IMR-90 (cell line): ENCODE measurements at regions not wholly inside any gene's neighbourhood (a gene's known extent, or its start where the extent isn't known, plus 50 kb on each side); places are given as distances from the start of the nearest gene placed in this dataset.

Experiments
- ATAC-seq: fragments of 200-7000 bp; cut with Tn5 transposase; 2 replicates; pipeline ENCODE4 v1.9.1; 2020; ENCODE audit warnings: low read depth, mild to moderate bottlenecking, moderate library complexity
- BruUV-seq: library from RNA; stranded (reverse); fragments of 400-500 nt; replicated peaks from 2 replicates; lab custom pipeline; 2021; lab: Mats Ljungman, UMichigan
- CTCF ChIA-PET: fragments of 300-600 bp; formaldehyde crosslinking; extraction: SDS; loops from one replicate; lab custom pipeline; 2021; ENCODE audit warnings: antibody characterized with exemption; lab: Yijun Ruan, JAX
- POLR2A ChIA-PET: fragments of 300-600 bp; sonication (Branson Sonifier 250); formaldehyde crosslinking; loops from one replicate; lab custom pipeline; 2022; ENCODE audit warnings: antibody characterized with exemption; ENCODE audit not compliant: unreplicated experiment; lab: Charles Lee
- DNase-seq: peaks from one replicate; pipeline ENCODE4 v3.0.0; 2013
- H2AFZ ChIP-seq: replicated peaks from 2 replicates; pipeline ENCODE3; 2013; ENCODE audit warnings: low read length, mild to moderate bottlenecking; ENCODE audit not compliant: poor library complexity
- H2AK5ac ChIP-seq: 2 replicates; pipeline ENCODE4 v1.6.1; 2013; ENCODE audit warnings: low read depth, low read length, inconsistent platforms
- H2AK9ac ChIP-seq: replicated peaks from 2 replicates; pipeline ENCODE3; 2013; ENCODE audit warnings: mild to moderate bottlenecking, low read depth, low read length, moderate library complexity; ENCODE audit not compliant: poor library complexity
- H2BK120ac ChIP-seq: 2 replicates; pipeline ENCODE4 v1.6.1; 2013; ENCODE audit warnings: low read depth, low read length, inconsistent platforms
- H2BK15ac ChIP-seq: 3 replicates; pipeline ENCODE4 v1.6.1; 2013; ENCODE audit warnings: low read depth, low read length, inconsistent platforms
- H2BK20ac ChIP-seq: 2 replicates; pipeline ENCODE4 v1.6.1; 2013; ENCODE audit warnings: low read depth, mild to moderate bottlenecking, inconsistent platforms, low read length, moderate library complexity
- H2BK5ac ChIP-seq: 2 replicates; pipeline ENCODE4 v1.6.1; 2013; ENCODE audit warnings: mild to moderate bottlenecking, low read depth, low read length, inconsistent platforms; ENCODE audit not compliant: poor library complexity, severe bottlenecking
- H3K14ac ChIP-seq: replicated peaks from 2 replicates; pipeline ENCODE4 v1.6.1; 2013; ENCODE audit warnings: low read depth, low read length, inconsistent platforms
- H3K18ac ChIP-seq: 2 replicates; pipeline ENCODE4 v1.6.1; 2013; ENCODE audit warnings: low read depth, low read length, control low read depth
- H3K23ac ChIP-seq: 2 replicates; pipeline ENCODE4 v1.6.1; 2013; ENCODE audit warnings: low read depth, low read length, inconsistent platforms
- H3K27ac ChIP-seq: 2 replicates; pipeline ENCODE4 v1.5.1; 2013; ENCODE audit warnings: mild to moderate bottlenecking, control low read depth, low read length; ENCODE audit not compliant: insufficient read depth
- H3K27me3 ChIP-seq: 2 replicates; pipeline ENCODE4 v1.6.1; 2013; ENCODE audit warnings: low read length; ENCODE audit not compliant: control insufficient read depth, insufficient read depth
- H3K36me3 ChIP-seq: 2 replicates; pipeline ENCODE4 v1.6.1; 2013; ENCODE audit warnings: low read length, mixed read lengths; ENCODE audit not compliant: control insufficient read depth, insufficient read depth
- H3K4ac ChIP-seq: 2 replicates; pipeline ENCODE4 v1.6.1; 2013; ENCODE audit warnings: low read depth, low read length, inconsistent platforms
- H3K4me1 ChIP-seq: 2 replicates; pipeline ENCODE4 v1.6.1; 2013; ENCODE audit warnings: low read length, mixed read lengths; ENCODE audit not compliant: control insufficient read depth, insufficient read depth
- H3K4me2 ChIP-seq: 2 replicates; pipeline ENCODE4 v1.6.1; 2013; ENCODE audit warnings: low read depth, mild to moderate bottlenecking, control low read depth, low read length, moderate library complexity
- H3K4me3 ChIP-seq: 2 replicates; pipeline ENCODE4 v1.5.1; 2013; ENCODE audit warnings: low read depth, mild to moderate bottlenecking, control low read depth, low read length, moderate library complexity; ENCODE audit not compliant: insufficient read depth
- H3K56ac ChIP-seq: 2 replicates; pipeline ENCODE4 v1.6.1; 2013; ENCODE audit warnings: low read length, inconsistent platforms; ENCODE audit not compliant: insufficient read depth; ENCODE audit errors: extremely low read depth
- H3K79me1 ChIP-seq, 2 experiments: 2 replicates each; pipeline ENCODE4 v1.6.1; 2013; ENCODE audit warnings: low read length in 2 of 2, inconsistent platforms in 1 of 2, low read depth in 1 of 2
- H3K9ac ChIP-seq: 2 replicates; pipeline ENCODE4 v1.6.1; 2013; ENCODE audit warnings: low read depth, low read length, control low read depth
- H3K9me1 ChIP-seq: 2 replicates; pipeline ENCODE4 v1.6.1; 2013; ENCODE audit warnings: low read length, inconsistent platforms; ENCODE audit not compliant: insufficient read depth
- H3K9me3 ChIP-seq: 2 replicates; pipeline ENCODE4 v1.6.1; 2013; ENCODE audit warnings: low read length; ENCODE audit not compliant: control insufficient read depth, insufficient read depth
- H4K20me1 ChIP-seq: 2 replicates; pipeline ENCODE4 v1.6.1; 2013; ENCODE audit warnings: low read length, inconsistent platforms; ENCODE audit not compliant: insufficient read depth
- H4K5ac ChIP-seq: 2 replicates; pipeline ENCODE4 v1.6.1; 2013; ENCODE audit warnings: mild to moderate bottlenecking, low read depth, low read length, control low read depth
- H4K8ac ChIP-seq, 2 experiments: 2 replicates each; pipeline ENCODE4 v1.6.1; 2013; ENCODE audit warnings: low read depth in 2 of 2, low read length in 2 of 2, control low read depth in 1 of 2, inconsistent platforms in 1 of 2
- H4K91ac ChIP-seq: 2 replicates; pipeline ENCODE4 v1.6.1; 2013; ENCODE audit warnings: low read depth, low read length, inconsistent platforms; ENCODE audit not compliant: insufficient read depth
- FOS ChIP-seq: fragments of 150-350 bp; IDR thresholded peaks from 2 replicates; pipeline ENCODE4 v1.6.1; 2016; ENCODE audit warnings: low read depth, low read length
- MXI1 ChIP-seq: IDR thresholded peaks from 2 replicates; pipeline ENCODE4 v1.6.1; 2012; ENCODE audit warnings: low read depth, mild to moderate bottlenecking, low read length, moderate library complexity, borderline replicate concordance
- NFE2L2 ChIP-seq: fragments of 150-350 bp; IDR thresholded peaks from 2 replicates; pipeline ENCODE4 v1.6.1; 2016; ENCODE audit warnings: low read depth, mild to moderate bottlenecking, low read length
- POLR2A ChIP-seq: IDR thresholded peaks from 2 replicates; pipeline ENCODE4 v1.6.1; 2012; ENCODE audit warnings: mild to moderate bottlenecking, low read depth, low read length
- WGBS, 2 experiments: methylation state at CpG; one replicate each; pipeline versions ENCODE4 v1.1.5 to v1.1.7; 2013; ENCODE audit warnings: missing lambda C conversion rate in 2 of 2; ENCODE audit not compliant: insufficient read length in 1 of 2; ENCODE audit errors: extremely low coverage in 2 of 2; 5-methylcytosine and 5-hydroxymethylcytosine counted together
- dilution Hi-C: fragments of 300-500 bp; cut with HindIII; formaldehyde crosslinking; loops from one replicate; pipeline ENCODE4 v1.14.3; 2018; ENCODE audit warnings: low sequenced_read_pairs; ENCODE audit not compliant: unreplicated experiment
- in situ Hi-C: fragments of 300-500 bp; cut with MboI; formaldehyde crosslinking; loops from 3 replicates; pipeline ENCODE4 v1.14.3; 2019; ENCODE audit warnings: low sequenced_read_pairs, inconsistent platforms, mixed read lengths
- intact Hi-C: fragments of 100-400 bp; cut with micrococcal nuclease; formaldehyde crosslinking; loops from 2 replicates; pipeline ENCODE4 v1.10.0; 2022
- TF ChIP-seq, protein P1 (sequence below): conservative IDR thresholded peaks from 2 replicates; pipeline ENCODE4 v1.5.1; 2012; ENCODE audit warnings: mild to moderate bottlenecking, low read depth, low read length, improper control_type of control experiment

DNA sequence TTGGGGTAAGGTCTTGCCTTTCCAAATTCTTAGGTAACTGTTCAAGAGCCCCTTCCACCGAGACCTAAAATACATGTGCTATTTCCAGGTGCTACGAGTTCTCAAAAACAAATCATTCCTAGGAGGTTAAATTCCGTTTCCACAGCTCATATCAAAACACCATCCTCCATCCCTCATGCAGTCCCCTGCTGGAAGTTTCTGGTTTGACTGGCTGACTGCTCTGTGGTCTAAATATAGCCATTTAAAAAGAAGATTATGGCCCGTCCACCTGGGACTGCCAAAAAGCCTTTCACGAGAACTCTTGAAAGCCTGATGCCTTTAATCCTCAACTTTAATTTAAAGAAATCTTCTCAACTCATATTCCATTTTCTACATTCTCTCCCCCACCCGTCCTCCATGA, 201.5 kb upstream of the MYL2 start:
- TF ChIP-seq, protein P1, sequence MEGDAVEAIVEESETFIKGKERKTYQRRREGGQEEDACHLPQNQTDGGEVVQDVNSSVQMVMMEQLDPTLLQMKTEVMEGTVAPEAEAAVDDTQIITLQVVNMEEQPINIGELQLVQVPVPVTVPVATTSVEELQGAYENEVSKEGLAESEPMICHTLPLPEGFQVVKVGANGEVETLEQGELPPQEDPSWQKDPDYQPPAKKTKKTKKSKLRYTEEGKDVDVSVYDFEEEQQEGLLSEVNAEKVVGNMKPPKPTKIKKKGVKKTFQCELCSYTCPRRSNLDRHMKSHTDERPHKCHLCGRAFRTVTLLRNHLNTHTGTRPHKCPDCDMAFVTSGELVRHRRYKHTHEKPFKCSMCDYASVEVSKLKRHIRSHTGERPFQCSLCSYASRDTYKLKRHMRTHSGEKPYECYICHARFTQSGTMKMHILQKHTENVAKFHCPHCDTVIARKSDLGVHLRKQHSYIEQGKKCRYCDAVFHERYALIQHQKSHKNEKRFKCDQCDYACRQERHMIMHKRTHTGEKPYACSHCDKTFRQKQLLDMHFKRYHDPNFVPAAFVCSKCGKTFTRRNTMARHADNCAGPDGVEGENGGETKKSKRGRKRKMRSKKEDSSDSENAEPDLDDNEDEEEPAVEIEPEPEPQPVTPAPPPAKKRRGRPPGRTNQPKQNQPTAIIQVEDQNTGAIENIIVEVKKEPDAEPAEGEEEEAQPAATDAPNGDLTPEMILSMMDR: no peak
- TF ChIP-seq MXI1 (no peak), FOS (no peak), POLR2A (no peak), NFE2L2 (no peak)
- no peaks in the 10 kb centered on the region for H3K36me3 ChIP-seq
- intact Hi-C loops: no loop called here
- H3K18ac ChIP-seq: no peak overlapping the region
- no peak overlapping the region for H3K4me2 ChIP-seq
- H2BK5ac ChIP-seq: no peak overlapping the region
- no peaks in the 10 kb centered on the region for H3K9me3 ChIP-seq
- H2BK20ac ChIP-seq: no peak overlapping the region
- H3K56ac ChIP-seq: no peak overlapping the region
- no peak overlapping the region for H4K5ac ChIP-seq
- in situ Hi-C loops: no loop called here
- H3K27ac ChIP-seq: no peak overlapping the region
- no peak overlapping the region for H3K9ac ChIP-seq
- H3K9me1 ChIP-seq: no peaks in the 10 kb centered on the region
- no peak overlapping the region for H3K14ac ChIP-seq
- no peaks in the 10 kb centered on the region for H3K4me1 ChIP-seq
- H2AK9ac ChIP-seq: no peak overlapping the region
- H4K91ac ChIP-seq: no peak overlapping the region
- no peak overlapping the region for H4K8ac ChIP-seq
- H3K79me1 ChIP-seq: no peaks in the 10 kb centered on the region
- ChIA-PET POLR2A (no interaction called here), CTCF (interaction anchor here (0.7 kb wide), 1 partner anchor 150 kb away, joined by 3 read pairs; no protein-coding TSS in a partner anchor)
- no peak overlapping the region for H3K4ac ChIP-seq
- no peak overlapping the region for H3K4me3 ChIP-seq
- ATAC-seq (no peak), DNase-seq (no peak)
- WGBS, 2 experiments: 38 to 100% methylated on average over 1 to 2 of the region's 6 CpGs
- H3K23ac ChIP-seq: no peak overlapping the region
- H3K27me3 ChIP-seq: peaks cover 2% of the 10 kb centered on the region; the same call in 1 of the 2 replicates
- H2AK5ac ChIP-seq: no peak overlapping the region
- BruUV-seq: no TSS peak
- dilution Hi-C loops: no loop called here
- no peak overlapping the region for H2BK120ac ChIP-seq
- no peaks in the 10 kb centered on the region for H4K20me1 ChIP-seq
- no peak overlapping the region for H2BK15ac ChIP-seq
- no peak overlapping the region for H2AFZ ChIP-seq
